ENCODE measurements at regions not wholly inside any gene's neighbourhood (a gene's known extent, or its start where the extent isn't known, plus 50 kb on each side); places are given as distances from the start of the nearest gene placed in this dataset.

- Mint-ChIP-seq H3K4me3 (no peak overlapping the region), H3K36me3 (no peaks in the 10 kb centered on the region), H3K27ac (no peak overlapping the region), H3K4me1 (no peaks in the 10 kb centered on the region), H3K9me3 (peaks cover 0 to 10% (median 1%) of the 10 kb centered on the region in 11 donors), H3K27me3 (no peaks in the 10 kb centered on the region)
- DNase-seq: no peak
- Histone ChIP-seq H3K4me1 (ENCODE audit: control insufficient read depth in 2 of 2, insufficient read depth in 2 of 2, low read length in 2 of 2) (no peaks in the 10 kb centered on the region), H3K9me3 (ENCODE audit: control insufficient read depth in 2 of 3, low read length in 3 of 3) (no peaks in the 10 kb centered on the region), H3K27ac (ENCODE audit: low read depth, low read length) (no peak overlapping the region), H3K36me3 (ENCODE audit: control insufficient read depth in 2 of 3, insufficient read depth in 3 of 3, low read length in 3 of 3) (no peaks in the 10 kb centered on the region), H3K27me3 (ENCODE audit: control insufficient read depth in 2 of 2, insufficient read depth in 2 of 2, low read length in 2 of 2) (no peaks in the 10 kb centered on the region), H3K4me3 (ENCODE audit: low read length) (no peak overlapping the region)
- no peak for ATAC-seq
- intact Hi-C loops (cut with micrococcal nuclease): no loop called here
- CTCF ChIA-PET: no interaction called here
- POLR2A ChIA-PET: no interaction called here
These were observed 254.7 kb downstream of the RAD51AP2 start for GRCh38 chr2:17263570-17263968.

- ChIA-PET CTCF (no interaction called here), POLR2A (no interaction called here)
- Mint-ChIP-seq H3K27ac (no peak overlapping the region), H3K4me1 (no peaks in the 10 kb centered on the region), H3K36me3 (no peaks in the 10 kb centered on the region), H3K4me3 (no peak overlapping the region), H3K9me3 (peaks cover 0 to 10% (median under 1%) of the 10 kb centered on the region in 11 donors), H3K27me3 (no peaks in the 10 kb centered on the region)
- no peaks in the 10 kb centered on the region for H3K4me1 ChIP-seq (ENCODE audit: control insufficient read depth in 2 of 2, insufficient read depth in 2 of 2, low read length in 2 of 2)
- H3K9me3 ChIP-seq (ENCODE audit: control insufficient read depth in 2 of 3, low read length in 3 of 3): no peaks in the 10 kb centered on the region
- no peak for ATAC-seq
- H3K36me3 ChIP-seq (ENCODE audit: control insufficient read depth in 2 of 3, insufficient read depth in 3 of 3, low read length in 3 of 3): no peaks in the 10 kb centered on the region
- no peak overlapping the region for H3K4me3 ChIP-seq (ENCODE audit: low read length)
- intact Hi-C loops (cut with micrococcal nuclease): no loop called here
- DNase-seq: no peak
- no peak overlapping the region for H3K27ac ChIP-seq (ENCODE audit: low read depth, low read length)
- H3K27me3 ChIP-seq (ENCODE audit: control insufficient read depth in 2 of 2, insufficient read depth in 2 of 2, low read length in 2 of 2): no peaks in the 10 kb centered on the region
These were observed 255.2 kb downstream of the RAD51AP2 start for GRCh38 chr2:17262854-17263569.

GRCh38 chr2:17259613-17260012, 258.6 kb downstream of the RAD51AP2 start:
- Histone ChIP-seq H3K9me3 (ENCODE audit: control insufficient read depth in 2 of 3, low read length in 3 of 3) (no peaks in the 10 kb centered on the region), H3K27me3 (ENCODE audit: control insufficient read depth in 2 of 2, insufficient read depth in 2 of 2, low read length in 2 of 2) (no peaks in the 10 kb centered on the region), H3K36me3 (ENCODE audit: control insufficient read depth in 2 of 3, insufficient read depth in 3 of 3, low read length in 3 of 3) (no peaks in the 10 kb centered on the region), H3K4me1 (ENCODE audit: control insufficient read depth in 2 of 2, insufficient read depth in 2 of 2, low read length in 2 of 2) (no peaks in the 10 kb centered on the region), H3K27ac (ENCODE audit: low read depth, low read length) (no peak overlapping the region), H3K4me3 (ENCODE audit: low read length) (no peak overlapping the region)
- H3K36me3 Mint-ChIP-seq: no peaks in the 10 kb centered on the region
- no peaks in the 10 kb centered on the region for H3K4me1 Mint-ChIP-seq
- no peak overlapping the region for H3K27ac Mint-ChIP-seq
- intact Hi-C loops (cut with micrococcal nuclease): no loop called here
- peaks cover 0 to 12% (median 0%) of the 10 kb centered on the region in 11 donors for H3K9me3 Mint-ChIP-seq
- no peaks in the 10 kb centered on the region for H3K27me3 Mint-ChIP-seq
- ATAC-seq: no peak
- H3K4me3 Mint-ChIP-seq: no peak overlapping the region
- ChIA-PET POLR2A (no interaction called here), CTCF (no interaction called here)
- DNase-seq: no peak

- no peak overlapping the region for H3K4me3 ChIP-seq (ENCODE audit: low read length)
- no peak overlapping the region for H3K27ac ChIP-seq (ENCODE audit: low read depth, low read length)
- Mint-ChIP-seq H3K4me1 (no peaks in the 10 kb centered on the region), H3K9me3 (peaks cover 0 to 12% (median 0%) of the 10 kb centered on the region in 11 donors), H3K4me3 (no peak overlapping the region), H3K27me3 (no peaks in the 10 kb centered on the region), H3K36me3 (no peaks in the 10 kb centered on the region), H3K27ac (no peak overlapping the region)
- intact Hi-C loops (cut with micrococcal nuclease): no loop called here
- H3K4me1 ChIP-seq (ENCODE audit: control insufficient read depth in 2 of 2, insufficient read depth in 2 of 2, low read length in 2 of 2): no peaks in the 10 kb centered on the region
- ChIA-PET CTCF (no interaction called here), POLR2A (no interaction called here)
- DNase-seq (no peak), ATAC-seq (no peak)
- H3K9me3 ChIP-seq (ENCODE audit: control insufficient read depth in 2 of 3, low read length in 3 of 3): no peaks in the 10 kb centered on the region
- no peaks in the 10 kb centered on the region for H3K36me3 ChIP-seq (ENCODE audit: control insufficient read depth in 2 of 3, insufficient read depth in 3 of 3, low read length in 3 of 3)
- H3K27me3 ChIP-seq (ENCODE audit: control insufficient read depth in 2 of 2, insufficient read depth in 2 of 2, low read length in 2 of 2): no peaks in the 10 kb centered on the region
These were observed 259.4 kb downstream of the RAD51AP2 start for GRCh38 chr2:17258861-17259260.

- no peaks in the 10 kb centered on the region for H3K27me3 Mint-ChIP-seq
- no peaks in the 10 kb centered on the region for H3K4me1 Mint-ChIP-seq
- Histone ChIP-seq H3K4me1 (ENCODE audit: control insufficient read depth in 2 of 2, insufficient read depth in 2 of 2, low read length in 2 of 2) (no peaks in the 10 kb centered on the region), H3K27me3 (ENCODE audit: control insufficient read depth in 2 of 2, insufficient read depth in 2 of 2, low read length in 2 of 2) (no peaks in the 10 kb centered on the region), H3K4me3 (ENCODE audit: low read length) (no peak overlapping the region), H3K36me3 (ENCODE audit: control insufficient read depth in 2 of 3, insufficient read depth in 3 of 3, low read length in 3 of 3) (no peaks in the 10 kb centered on the region), H3K27ac (ENCODE audit: low read depth, low read length) (no peak overlapping the region), H3K9me3 (ENCODE audit: control insufficient read depth in 2 of 3, low read length in 3 of 3) (no peaks in the 10 kb centered on the region)
- CTCF ChIA-PET: no interaction called here
- POLR2A ChIA-PET: no interaction called here
- ATAC-seq: no peak
- intact Hi-C loops (cut with micrococcal nuclease): no loop called here
- no peaks in the 10 kb centered on the region for H3K36me3 Mint-ChIP-seq
- DNase-seq: no peak
- H3K27ac Mint-ChIP-seq: no peak overlapping the region
- peaks cover 0 to 12% (median 0%) of the 10 kb centered on the region in 11 donors for H3K9me3 Mint-ChIP-seq
- H3K4me3 Mint-ChIP-seq: no peak overlapping the region
These were observed 260.9 kb downstream of the RAD51AP2 start for GRCh38 chr2:17257189-17257909.

GRCh38 chr2:17255071-17255470, 263.2 kb downstream of the RAD51AP2 start:
- H3K36me3 Mint-ChIP-seq: peaks cover 0 to 3% (median 0%) of the 10 kb centered on the region in 5 donors
- Histone ChIP-seq H3K27me3 (ENCODE audit: control insufficient read depth in 2 of 2, insufficient read depth in 2 of 2, low read length in 2 of 2) (no peaks in the 10 kb centered on the region), H3K9me3 (ENCODE audit: control insufficient read depth in 2 of 3, low read length in 3 of 3) (no peaks in the 10 kb centered on the region), H3K27ac (ENCODE audit: low read depth, low read length) (no peak overlapping the region), H3K36me3 (ENCODE audit: control insufficient read depth in 2 of 3, insufficient read depth in 3 of 3, low read length in 3 of 3) (no peaks in the 10 kb centered on the region), H3K4me1 (ENCODE audit: control insufficient read depth in 2 of 2, insufficient read depth in 2 of 2, low read length in 2 of 2) (no peaks in the 10 kb centered on the region), H3K4me3 (ENCODE audit: low read length) (no peak overlapping the region)
- no peak overlapping the region for H3K4me3 Mint-ChIP-seq
- ATAC-seq (no peak), DNase-seq (no peak)
- ChIA-PET POLR2A (no interaction called here), CTCF (no interaction called here)
- intact Hi-C loops (cut with micrococcal nuclease): no loop called here
- no peaks in the 10 kb centered on the region for H3K27me3 Mint-ChIP-seq
- peaks cover 0 to 15% (median 0%) of the 10 kb centered on the region in 11 donors for H3K9me3 Mint-ChIP-seq
- no peak overlapping the region for H3K27ac Mint-ChIP-seq
- H3K4me1 Mint-ChIP-seq: no peaks in the 10 kb centered on the region

- H3K9me3 ChIP-seq (ENCODE audit: control insufficient read depth in 2 of 3, low read length in 3 of 3): no peaks in the 10 kb centered on the region
- Mint-ChIP-seq H3K36me3 (peaks cover 0 to 3% (median 0%) of the 10 kb centered on the region in 5 donors), H3K27ac (no peak overlapping the region), H3K4me1 (no peaks in the 10 kb centered on the region), H3K4me3 (no peak overlapping the region), H3K9me3 (peaks cover 0 to 12% (median 0%) of the 10 kb centered on the region in 11 donors), H3K27me3 (no peaks in the 10 kb centered on the region)
- H3K4me1 ChIP-seq (ENCODE audit: control insufficient read depth in 2 of 2, insufficient read depth in 2 of 2, low read length in 2 of 2): no peaks in the 10 kb centered on the region
- H3K4me3 ChIP-seq (ENCODE audit: low read length): no peak overlapping the region
- DNase-seq (no peak), ATAC-seq (no peak)
- ChIA-PET CTCF (no interaction called here), POLR2A (no interaction called here)
- no peaks in the 10 kb centered on the region for H3K36me3 ChIP-seq (ENCODE audit: control insufficient read depth in 2 of 3, insufficient read depth in 3 of 3, low read length in 3 of 3)
- intact Hi-C loops (cut with micrococcal nuclease): no loop called here
- H3K27ac ChIP-seq (ENCODE audit: low read depth, low read length): no peak overlapping the region
- no peaks in the 10 kb centered on the region for H3K27me3 ChIP-seq (ENCODE audit: control insufficient read depth in 2 of 2, insufficient read depth in 2 of 2, low read length in 2 of 2)
These were observed 263.8 kb downstream of the RAD51AP2 start for GRCh38 chr2:17254421-17254820.

Measured in naive thymus-derived CD4-positive, alpha-beta T cell (primary cell).